HG03439 (cell line): ENCODE measurements at regions not wholly inside any gene's neighbourhood (a gene's known extent, or its start where the extent isn't known, plus 50 kb on each side); places are given as distances from the start of the nearest gene placed in this dataset.
"Not testable (repeated sequence)": the region's sequence is repeated elsewhere in the genome, so short reads cannot be mapped to it uniquely, and the experiment has no call there.

Source experiments
- ATAC-seq: cut with Tn5 transposase; IDR thresholded peaks from one replicate; pipeline ENCODE4 v1.9.1; 2021; ENCODE audit warnings: mild to moderate bottlenecking, moderate library complexity; ENCODE audit not compliant: unreplicated experiment

- no peak for ATAC-seq
Measured at GRCh38 chr7:52616552-52616951, 418.9 kb upstream of the POM121L12 start.

DNA sequence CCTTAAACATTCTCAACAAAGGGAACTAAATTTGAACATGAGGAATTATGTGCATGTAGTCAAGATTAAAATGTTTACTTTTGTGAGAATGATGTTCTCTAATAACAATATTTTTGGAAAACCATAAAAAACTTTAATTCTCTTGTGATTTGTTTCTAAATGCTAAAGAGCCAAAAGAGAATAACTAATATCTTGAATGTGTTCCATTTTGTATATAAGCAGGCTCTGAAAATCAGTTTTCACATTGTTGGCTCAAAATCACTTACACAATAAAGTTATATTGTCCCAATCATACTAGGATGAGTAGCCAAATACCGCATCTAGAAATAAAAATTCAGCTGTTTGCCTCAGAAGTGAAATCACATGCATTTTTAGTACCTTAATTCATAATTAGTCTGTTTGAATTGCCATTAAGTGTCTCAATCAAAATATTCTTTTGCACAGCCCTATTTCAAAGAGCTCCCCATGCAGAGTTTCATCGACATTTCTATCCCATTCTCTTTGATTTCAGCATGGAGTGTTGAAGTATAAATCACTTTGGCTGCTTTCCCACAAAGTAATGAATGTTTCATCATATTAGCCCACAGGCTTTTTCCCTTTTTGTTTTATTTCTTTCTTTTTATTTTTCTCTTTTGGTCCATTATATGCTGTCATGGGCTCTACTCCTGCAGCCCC lies 420.3 kb upstream of the POM121L12 start:
- ATAC-seq = no peak

GRCh38 chr7:52609511-52609910 lies 425.9 kb upstream of the POM121L12 start:
- ATAC-seq = no peak

GRCh38 chr7:52592698-52593097 lies 442.7 kb upstream of the POM121L12 start:
- ATAC-seq = no peak

DNA sequence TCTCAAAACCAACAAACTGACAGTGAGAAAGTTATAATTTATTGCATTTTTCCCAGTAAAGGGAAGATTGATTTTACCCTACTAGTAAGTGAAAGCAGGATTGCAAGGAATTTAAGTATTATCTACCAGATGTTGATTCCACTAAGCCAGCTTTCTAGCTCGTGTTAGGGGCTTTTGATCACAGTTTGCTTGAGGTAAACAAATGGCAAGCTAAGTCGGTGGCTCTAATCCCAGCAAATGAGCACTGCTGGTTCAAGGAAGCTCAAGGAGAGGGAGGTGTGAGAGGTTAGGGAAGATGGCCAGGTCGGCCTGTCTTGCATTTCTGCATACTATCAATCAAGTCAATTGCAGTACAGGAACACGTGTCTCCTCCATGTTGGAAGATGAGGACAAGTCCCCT lies 448.7 kb upstream of the POM121L12 start:
- no peak for ATAC-seq

DNA sequence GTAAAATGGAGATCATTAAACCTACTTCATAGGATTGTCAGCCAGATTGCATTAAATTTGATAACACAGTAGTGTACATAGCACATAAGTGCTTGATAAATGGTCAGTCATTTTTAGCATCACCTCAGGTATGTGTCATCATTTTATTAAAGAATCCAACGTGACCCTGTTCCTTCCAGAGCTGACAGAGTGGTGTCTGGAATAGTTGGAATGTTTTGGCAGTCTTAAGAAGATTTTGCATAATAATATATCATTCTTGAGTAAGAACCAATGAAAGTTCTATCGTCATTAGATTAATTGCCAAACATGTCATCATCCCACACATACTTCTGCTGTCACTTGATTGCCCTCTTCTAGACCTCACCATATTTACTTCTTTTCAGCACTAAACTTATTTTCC lies 451.4 kb upstream of the POM121L12 start:
- no peak for ATAC-seq

DNA sequence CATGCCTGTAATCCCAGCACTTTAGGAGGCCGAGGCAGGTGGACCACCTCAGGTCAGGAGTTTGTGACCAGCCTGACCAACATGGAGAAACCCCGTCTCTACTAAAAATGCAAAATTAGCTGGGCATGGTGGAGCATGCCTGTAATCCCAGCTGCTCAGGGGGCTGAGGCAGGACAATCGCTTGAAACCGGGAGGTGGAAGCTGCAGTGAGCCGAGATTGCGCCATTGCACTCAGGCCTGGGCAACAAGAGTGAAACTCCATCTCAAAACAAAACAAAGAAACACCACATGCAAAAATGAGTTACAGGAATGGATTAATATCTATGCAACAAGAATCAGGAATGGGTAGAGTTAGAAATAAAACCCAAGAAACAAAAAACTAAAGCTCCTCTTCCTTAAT lies 462.3 kb upstream of the POM121L12 start:
- ATAC-seq = not testable (repeated sequence)

- ATAC-seq = no peak
Measured at GRCh38 chr7:52571026-52571425, 464.4 kb upstream of the POM121L12 start.

- no peak for ATAC-seq
Measured at GRCh38 chr7:52569151-52569550, 466.3 kb upstream of the POM121L12 start.

DNA sequence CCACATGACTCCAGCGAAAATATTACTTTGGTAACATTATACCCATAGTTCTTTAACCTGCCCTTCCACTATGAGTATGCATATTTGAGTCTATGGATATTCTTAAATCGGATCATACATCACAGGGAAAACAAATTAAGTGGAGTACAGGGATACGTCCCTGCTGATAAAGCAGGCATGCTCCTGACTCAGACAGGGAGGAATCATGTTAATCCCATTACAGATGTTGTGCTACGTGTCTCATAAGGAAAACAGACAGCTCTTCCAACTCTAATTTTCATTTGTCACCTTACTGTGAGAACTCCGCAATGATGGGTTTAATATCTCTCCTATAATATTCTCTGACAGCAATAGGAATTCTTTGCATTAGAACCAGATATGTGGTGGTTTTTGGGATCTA lies 469.5 kb upstream of the POM121L12 start:
- no peak for ATAC-seq

GRCh38 chr7:52555805-52556204 lies 479.6 kb upstream of the POM121L12 start:
- no peak for ATAC-seq

- ATAC-seq = no peak
Measured at GRCh38 chr7:52547308-52547910, 488.0 kb upstream of the POM121L12 start.

DNA sequence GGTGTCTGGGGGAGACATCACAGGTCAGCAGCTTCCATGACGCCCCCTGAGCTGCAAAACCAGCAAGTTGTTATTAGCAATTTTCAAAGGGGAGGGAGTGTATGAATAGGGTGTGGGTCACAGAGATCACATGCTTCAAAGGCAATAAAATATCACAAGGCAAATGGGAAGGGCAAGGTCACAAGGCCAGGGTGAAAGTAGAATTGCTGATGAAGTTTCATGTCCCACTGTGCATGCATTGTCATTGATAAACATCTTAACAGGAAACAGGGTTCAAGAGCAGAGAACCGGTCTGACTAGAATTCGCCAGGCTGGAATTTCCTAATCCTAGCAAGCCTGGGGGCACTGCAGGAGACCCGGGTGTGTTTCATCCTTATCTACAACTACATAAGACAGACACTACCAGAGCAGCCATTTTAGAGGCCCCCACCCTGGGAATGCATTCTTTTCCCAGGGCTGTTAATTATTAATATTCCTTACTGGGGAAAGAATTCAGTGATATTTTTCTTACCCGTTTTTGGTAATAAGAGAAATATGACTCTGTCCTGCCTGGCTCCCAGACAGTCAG lies 494.2 kb upstream of the POM121L12 start:
- not testable (repeated sequence) for ATAC-seq

- ATAC-seq = no peak
Measured at GRCh38 chr7:52540041-52540440, 495.4 kb upstream of the POM121L12 start.

- no peak for ATAC-seq
Measured at GRCh38 chr7:52539414-52539813, 496.0 kb upstream of the POM121L12 start.

DNA sequence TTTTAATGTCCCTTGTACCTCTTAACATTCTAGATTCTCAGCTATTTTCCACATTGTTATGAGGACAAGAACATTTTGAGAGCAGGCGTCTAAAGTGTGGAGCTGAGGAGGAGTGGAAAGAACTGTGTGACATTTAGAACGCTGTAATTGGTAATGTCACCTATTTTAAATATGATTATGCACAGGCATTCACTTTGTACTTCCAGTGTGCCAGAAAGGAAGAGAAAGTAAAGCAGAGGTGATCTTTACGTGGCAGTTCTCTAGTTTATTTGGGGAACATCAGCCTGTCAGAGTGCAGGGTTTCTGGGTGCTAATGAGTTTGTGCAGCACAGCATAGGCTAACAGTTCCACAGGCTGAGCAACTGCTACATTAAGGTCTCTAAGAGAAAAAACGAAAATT lies 498.4 kb upstream of the POM121L12 start:
- ATAC-seq = no peak

DNA sequence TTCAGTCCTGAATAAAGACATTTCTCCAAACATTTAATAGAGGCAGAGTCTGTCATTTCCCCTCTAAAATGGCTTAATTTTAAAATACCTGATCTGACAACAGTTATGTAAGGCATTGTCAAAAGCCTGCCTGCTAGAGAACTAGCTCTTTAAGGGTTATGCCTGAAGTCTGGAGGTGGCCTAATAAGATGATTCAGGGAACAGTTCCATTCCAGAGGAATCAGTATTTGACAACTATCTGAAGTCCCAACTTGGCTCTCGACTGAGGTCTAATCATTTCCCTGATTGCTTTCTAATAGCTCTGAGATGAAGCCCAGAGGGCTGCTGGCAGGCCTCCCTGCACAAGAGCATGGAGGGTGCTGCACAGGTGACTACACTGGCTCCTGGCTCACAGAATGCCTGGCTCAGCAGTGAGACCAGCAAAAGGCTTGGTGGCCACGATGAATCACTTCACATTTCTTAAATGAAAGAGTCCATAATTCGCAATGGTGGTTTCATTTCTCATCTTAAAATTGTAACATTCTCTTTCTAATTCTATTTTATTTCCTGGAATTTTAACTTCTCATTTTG lies 509.6 kb upstream of the POM121L12 start:
- ATAC-seq = no peak

DNA sequence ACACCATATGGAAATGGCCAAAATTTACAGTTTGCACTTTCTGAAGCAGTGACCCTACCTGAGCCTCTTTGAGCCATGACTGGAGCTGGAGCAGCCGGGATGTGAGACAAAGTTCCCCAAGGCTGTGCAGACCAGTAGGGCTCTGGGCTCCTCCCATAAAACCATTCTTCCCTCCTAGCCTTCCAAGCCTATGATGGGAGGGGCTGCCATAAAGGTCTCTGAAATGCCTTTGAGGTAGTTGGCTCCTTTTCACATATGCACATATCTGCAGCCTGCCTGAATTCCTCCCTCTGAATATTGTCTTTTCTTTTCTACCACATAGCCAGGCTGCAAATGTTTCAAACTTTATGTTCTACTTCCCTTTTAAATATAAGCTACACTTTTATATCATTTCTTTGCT lies 516.6 kb upstream of the POM121L12 start:
- ATAC-seq = no peak

- ATAC-seq = no peak
Measured at GRCh38 chr7:52512656-52513055, 522.8 kb upstream of the POM121L12 start.

- no peak for ATAC-seq
Measured at GRCh38 chr7:52507546-52508255, 527.7 kb upstream of the POM121L12 start.

DNA sequence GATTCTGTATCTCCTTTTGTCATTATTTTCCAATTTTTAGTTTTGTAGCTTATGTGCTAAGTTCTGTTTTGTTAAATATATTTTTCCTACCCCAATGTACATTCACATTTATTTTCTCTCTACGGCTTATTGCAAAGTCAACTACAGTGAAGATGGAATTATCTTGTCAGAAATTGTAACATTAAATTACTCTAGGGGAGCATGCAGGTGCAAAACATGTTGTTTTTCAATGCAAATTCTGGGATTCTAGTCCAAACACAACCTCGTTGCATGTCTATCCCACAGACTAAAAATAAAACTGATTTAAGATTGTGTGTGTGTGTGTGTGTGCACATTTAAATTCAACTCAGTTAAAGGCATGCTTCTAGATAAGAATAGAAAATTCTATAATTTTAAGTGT lies 529.1 kb upstream of the POM121L12 start:
- no peak for ATAC-seq

DNA sequence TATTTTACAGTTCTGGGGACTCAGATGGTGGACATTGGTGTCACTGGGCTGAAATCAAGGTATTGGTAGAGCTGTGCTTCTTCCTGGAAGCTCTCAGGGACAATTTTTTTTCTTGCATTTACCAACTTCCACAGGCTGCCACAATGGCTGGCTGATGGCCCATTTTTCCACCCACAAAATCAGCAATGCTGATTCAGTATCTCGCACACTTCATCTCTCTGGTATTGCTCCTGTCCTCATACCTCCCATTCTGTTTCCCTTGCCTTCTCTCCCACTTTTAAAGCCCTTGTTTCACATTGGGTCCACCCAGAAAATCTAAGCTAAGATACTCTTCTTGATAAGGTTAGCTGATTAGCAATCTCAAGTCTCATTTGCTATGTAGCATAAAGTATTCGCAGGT lies 530.9 kb upstream of the POM121L12 start:
- no peak for ATAC-seq
